Transverse colon (tissue), 4 donors: ENCODE measurements at regions not wholly inside any gene's neighbourhood (a gene's known extent, or its start where the extent isn't known, plus 50 kb on each side); places are given as distances from the start of the nearest gene placed in this dataset.
"Not testable (repeated sequence)": the region's sequence is repeated elsewhere in the genome, so short reads cannot be mapped to it uniquely, and the experiment has no call there.

Source experiments
- CTCF ChIP-seq, 5 experiments: fragments of 200-600 bp in 3 of 5; fragments of 450-650 bp in 2 of 5; sonication (generic) in 3 of 5; IDR thresholded peaks; 1 replicate in 2 of 5; 2 replicates in 3 of 5; pipeline ENCODE4 v1.5.1; 2016 to 2017; ENCODE audit warnings: antibody characterized with exemption in 5 of 5, inconsistent platforms in 3 of 5, mild to moderate bottlenecking in 2 of 5, moderate library complexity in 1 of 5
- POLR2A ChIP-seq: fragments of 450-650 bp; IDR thresholded peaks from one replicate; pipeline ENCODE4 v1.6.1; 2016; ENCODE audit warnings: antibody characterized with exemption, mild to moderate bottlenecking, moderate library complexity
- POLR2AphosphoS5 ChIP-seq, 3 donors: sonication (generic); formaldehyde crosslinking; IDR thresholded peaks; one replicate each; pipeline ENCODE4 v1.6.1; 2016; ENCODE audit warnings: antibody characterized with exemption in 3 of 3

DNA sequence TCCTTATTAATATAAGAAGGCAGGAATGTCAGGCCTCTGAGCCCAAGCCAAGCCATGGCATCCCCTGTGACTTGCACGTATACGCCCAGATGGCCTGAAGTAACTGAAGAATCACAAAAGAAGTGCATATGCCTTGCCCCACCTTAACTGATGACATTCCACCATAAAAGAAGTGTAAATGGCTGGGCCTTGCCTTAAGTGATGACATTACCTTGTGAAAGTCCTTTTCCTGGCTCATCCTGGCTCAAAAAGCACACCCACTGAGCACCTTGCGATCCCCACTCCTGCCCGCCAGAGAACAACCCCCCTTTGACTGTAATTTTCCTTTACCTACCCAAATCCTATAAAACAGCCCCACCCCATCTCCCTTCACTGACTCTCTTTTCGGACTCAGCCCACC, 217.5 kb downstream of the TXNL1 start:
- not testable (repeated sequence) for TF ChIP-seq CTCF (IDR thresholded peaks at IDR 0.05); POLR2A; POLR2AphosphoS5 (IDR thresholded peaks at IDR 0.05)
